Right hindlimb (tissue), 1 donor: ENCODE measurements at regions not wholly inside any gene's neighbourhood (a gene's known extent, or its start where the extent isn't known, plus 50 kb on each side); places are given as distances from the start of the nearest gene placed in this dataset.
A peak's percentile ranks its signal among the peaks of the same experiment; 100 is the strongest.
"Not testable (repeated sequence)": the region's sequence is repeated elsewhere in the genome, so short reads cannot be mapped to it uniquely, and the experiment has no call there.

Experiments used
- DNase-seq: peaks from one replicate; pipeline ENCODE4 v3.0.0-alpha.2; 2018

- DNase-seq: not testable (repeated sequence)
These were observed 1430.4 kb downstream of the TSPY10 start for GRCh38 chrY:10958122-10958521.

- no peak for DNase-seq
These were observed 1445.7 kb downstream of the TSPY10 start for GRCh38 chrY:10973422-10973821.

GRCh38 chrY:10986655-10987054 lies 1459.0 kb downstream of the TSPY10 start:
- DNase-seq: no peak

GRCh38 chrY:10987626-10988025 lies 1459.9 kb downstream of the TSPY10 start:
- DNase-seq: no peak

GRCh38 chrY:10993955-10994354 lies 1466.3 kb downstream of the TSPY10 start:
- DNase-seq: no peak

GRCh38 chrY:10999715-11000114 lies 1472.0 kb downstream of the TSPY10 start:
- DNase-seq: not testable (repeated sequence)

- DNase-seq: not testable (repeated sequence)
These were observed 1486.5 kb downstream of the TSPY10 start for GRCh38 chrY:11014229-11014628.

GRCh38 chrY:11022734-11023133 lies 1495.1 kb downstream of the TSPY10 start:
- DNase-seq: no peak

- DNase-seq: peak; percentile 12
These were observed 1516.7 kb downstream of the TSPY10 start for GRCh38 chrY:11044234-11044883.

GRCh38 chrY:11063486-11063885 lies 1535.8 kb downstream of the TSPY10 start:
- DNase-seq: no peak

GRCh38 chrY:11063960-11064359 lies 1536.3 kb downstream of the TSPY10 start:
- no peak for DNase-seq

- no peak for DNase-seq
These were observed 1536.7 kb downstream of the TSPY10 start for GRCh38 chrY:11064376-11064775.

- DNase-seq: no peak
These were observed 1541.6 kb downstream of the TSPY10 start for GRCh38 chrY:11069271-11069670.

GRCh38 chrY:11070250-11071113 lies 1542.8 kb downstream of the TSPY10 start:
- DNase-seq: no peak

GRCh38 chrY:11085801-11086200 lies 1558.1 kb downstream of the TSPY10 start:
- DNase-seq: not testable (repeated sequence)

GRCh38 chrY:11097498-11097897 lies 1569.8 kb downstream of the TSPY10 start:
- DNase-seq: not testable (repeated sequence)

GRCh38 chrY:11098419-11098818 lies 1570.7 kb downstream of the TSPY10 start:
- DNase-seq: not testable (repeated sequence)

- DNase-seq: no peak
These were observed 1571.3 kb downstream of the TSPY10 start for GRCh38 chrY:11099004-11099403.

GRCh38 chrY:11100472-11100871 lies 1572.8 kb downstream of the TSPY10 start:
- not testable (repeated sequence) for DNase-seq

- not testable (repeated sequence) for DNase-seq
These were observed 1575.3 kb downstream of the TSPY10 start for GRCh38 chrY:11102987-11103386.

- DNase-seq: not testable (repeated sequence)
These were observed 1579.6 kb downstream of the TSPY10 start for GRCh38 chrY:11107127-11107918.

- not testable (repeated sequence) for DNase-seq
These were observed 1549.3 kb upstream of the USP9Y start for GRCh38 chrY:11151724-11152123.

GRCh38 chrY:11156100-11156499 lies 1544.9 kb upstream of the USP9Y start:
- DNase-seq: not testable (repeated sequence)
